ENCODE measurements at regions not wholly inside any gene's neighbourhood (a gene's known extent, or its start where the extent isn't known, plus 50 kb on each side); places are given as distances from the start of the nearest gene placed in this dataset.

DNA sequence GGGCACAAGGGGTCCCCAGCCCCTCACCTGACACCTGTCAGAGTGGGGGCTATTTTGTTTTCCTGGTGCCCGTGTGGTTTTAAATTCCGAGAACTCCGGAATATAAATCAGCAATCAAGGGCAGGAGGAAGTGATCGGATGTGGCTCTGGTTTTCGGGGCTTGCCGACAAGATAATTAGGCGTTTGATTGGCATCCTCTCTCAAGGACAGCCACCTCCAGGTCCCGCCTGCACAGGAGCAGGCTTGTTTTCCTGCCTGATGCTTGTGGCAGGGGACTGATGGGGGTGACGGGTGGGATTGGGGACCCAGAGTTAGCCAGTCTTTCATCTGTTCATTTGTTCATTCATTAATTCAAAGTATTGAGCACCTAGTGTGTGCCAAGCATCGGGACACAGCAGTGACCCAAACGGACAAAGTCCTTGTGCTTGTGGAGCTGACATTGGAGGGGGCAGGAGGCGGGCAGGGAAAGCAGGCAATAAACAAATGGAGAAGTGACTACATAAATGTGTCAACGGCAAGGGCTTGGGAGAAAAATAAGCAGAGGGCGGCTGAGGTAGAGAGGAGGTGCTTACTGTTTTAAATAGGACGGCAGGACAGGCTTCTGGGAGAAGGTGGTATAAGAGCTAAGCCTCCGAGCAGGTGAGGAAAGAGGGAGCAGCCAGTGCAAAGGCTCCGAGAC lies 166.5 kb downstream of the PHETA1 start:
- ATAC-seq = no peak
- TF ChIP-seq ZFP30 (CRISPR knock-in tag; IDR thresholded peaks at IDR 0.05) = no peak
- TF ChIP-seq, protein P1, sequence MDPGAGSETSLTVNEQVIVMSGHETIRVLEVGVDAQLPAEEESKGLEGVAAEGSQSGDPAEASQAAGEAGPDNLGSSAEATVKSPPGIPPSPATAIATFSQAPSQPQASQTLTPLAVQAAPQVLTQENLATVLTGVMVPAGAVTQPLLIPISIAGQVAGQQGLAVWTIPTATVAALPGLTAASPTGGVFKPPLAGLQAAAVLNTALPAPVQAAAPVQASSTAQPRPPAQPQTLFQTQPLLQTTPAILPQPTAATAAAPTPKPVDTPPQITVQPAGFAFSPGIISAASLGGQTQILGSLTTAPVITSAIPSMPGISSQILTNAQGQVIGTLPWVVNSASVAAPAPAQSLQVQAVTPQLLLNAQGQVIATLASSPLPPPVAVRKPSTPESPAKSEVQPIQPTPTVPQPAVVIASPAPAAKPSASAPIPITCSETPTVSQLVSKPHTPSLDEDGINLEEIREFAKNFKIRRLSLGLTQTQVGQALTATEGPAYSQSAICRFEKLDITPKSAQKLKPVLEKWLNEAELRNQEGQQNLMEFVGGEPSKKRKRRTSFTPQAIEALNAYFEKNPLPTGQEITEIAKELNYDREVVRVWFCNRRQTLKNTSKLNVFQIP (CRISPR knock-in tag; IDR thresholded peaks at IDR 0.05; ENCODE audit: borderline replicate concordance, low read depth) = no peak

DNA sequence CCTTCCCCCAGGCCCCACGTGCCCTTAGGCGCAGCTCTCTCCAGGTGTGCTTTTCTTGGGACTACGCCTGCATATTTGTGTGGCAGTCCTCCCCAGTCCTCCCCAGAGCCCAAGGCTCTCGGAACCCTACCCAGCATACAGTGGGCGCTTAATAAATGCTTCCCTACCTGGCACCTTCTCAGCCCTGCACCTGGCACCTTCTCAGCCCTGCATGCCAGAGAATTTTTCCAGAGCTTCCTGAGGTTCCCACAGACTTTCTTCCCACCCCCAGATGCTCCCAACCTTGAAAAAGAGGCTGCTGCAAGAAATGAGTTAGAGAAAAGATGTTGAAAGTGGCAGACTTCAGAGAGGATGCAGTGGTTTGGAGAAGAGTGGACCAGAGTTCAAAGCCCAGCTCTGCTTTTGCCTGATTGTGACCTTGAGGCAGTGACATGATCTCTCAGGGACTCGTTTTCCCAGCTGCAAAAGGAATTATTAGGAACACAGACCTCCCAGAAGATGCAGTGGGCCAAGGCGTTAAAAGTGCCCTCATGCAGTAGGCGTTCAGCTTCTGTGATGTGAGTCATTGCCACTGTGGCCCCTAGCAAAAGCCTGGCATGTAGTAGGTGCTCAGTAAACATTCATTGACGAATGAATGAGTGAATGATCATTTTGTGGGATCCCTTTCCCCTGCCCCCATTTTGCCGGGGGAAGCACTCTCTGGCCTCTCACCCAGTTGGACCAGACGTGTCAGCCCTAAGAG lies 167.2 kb downstream of the PHETA1 start:
- ATAC-seq = no peak

DNA sequence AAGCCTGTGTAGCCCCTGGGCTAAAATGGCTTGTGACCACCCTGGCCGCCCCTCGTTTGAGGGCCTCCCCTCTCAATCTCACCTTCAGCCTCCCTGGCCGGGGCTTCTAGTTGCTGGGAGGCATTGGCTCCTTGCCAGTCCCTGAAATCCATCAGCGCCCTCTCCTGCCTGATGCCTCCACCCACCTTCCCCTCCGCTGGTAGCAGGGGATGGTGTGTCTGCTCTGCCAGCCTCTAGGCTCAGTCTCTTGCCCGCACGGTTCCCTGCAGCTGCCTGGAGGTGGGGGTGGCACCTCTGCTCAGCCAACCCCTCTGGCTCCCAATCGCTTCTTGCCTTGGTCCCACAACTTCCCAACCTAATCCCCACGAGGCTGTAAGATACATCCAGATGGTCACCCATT lies 167.9 kb downstream of the PHETA1 start:
- ATAC-seq = peak; percentile 26; the same call in 1 of the 3 replicates
- no peak for TF ChIP-seq ZFP30 (CRISPR knock-in tag; IDR thresholded peaks at IDR 0.05)
- no peak for TF ChIP-seq TCF4 (CRISPR knock-in tag; IDR thresholded peaks at IDR 0.05; ENCODE audit: borderline replicate concordance)
- no peak for TF ChIP-seq BACH2 (CRISPR knock-in tag; IDR thresholded peaks at IDR 0.05; ENCODE audit: borderline replicate concordance)
- TF ChIP-seq, protein P2, sequence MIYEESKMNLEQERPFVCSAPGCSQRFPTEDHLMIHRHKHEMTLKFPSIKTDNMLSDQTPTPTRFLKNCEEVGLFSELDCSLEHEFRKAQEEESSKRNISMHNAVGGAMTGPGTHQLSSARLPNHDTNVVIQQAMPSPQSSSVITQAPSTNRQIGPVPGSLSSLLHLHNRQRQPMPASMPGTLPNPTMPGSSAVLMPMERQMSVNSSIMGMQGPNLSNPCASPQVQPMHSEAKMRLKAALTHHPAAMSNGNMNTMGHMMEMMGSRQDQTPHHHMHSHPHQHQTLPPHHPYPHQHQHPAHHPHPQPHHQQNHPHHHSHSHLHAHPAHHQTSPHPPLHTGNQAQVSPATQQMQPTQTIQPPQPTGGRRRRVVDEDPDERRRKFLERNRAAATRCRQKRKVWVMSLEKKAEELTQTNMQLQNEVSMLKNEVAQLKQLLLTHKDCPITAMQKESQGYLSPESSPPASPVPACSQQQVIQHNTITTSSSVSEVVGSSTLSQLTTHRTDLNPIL (CRISPR knock-in tag; IDR thresholded peaks at IDR 0.05; ENCODE audit: low read depth) = no peak
- TF ChIP-seq, protein P3, sequence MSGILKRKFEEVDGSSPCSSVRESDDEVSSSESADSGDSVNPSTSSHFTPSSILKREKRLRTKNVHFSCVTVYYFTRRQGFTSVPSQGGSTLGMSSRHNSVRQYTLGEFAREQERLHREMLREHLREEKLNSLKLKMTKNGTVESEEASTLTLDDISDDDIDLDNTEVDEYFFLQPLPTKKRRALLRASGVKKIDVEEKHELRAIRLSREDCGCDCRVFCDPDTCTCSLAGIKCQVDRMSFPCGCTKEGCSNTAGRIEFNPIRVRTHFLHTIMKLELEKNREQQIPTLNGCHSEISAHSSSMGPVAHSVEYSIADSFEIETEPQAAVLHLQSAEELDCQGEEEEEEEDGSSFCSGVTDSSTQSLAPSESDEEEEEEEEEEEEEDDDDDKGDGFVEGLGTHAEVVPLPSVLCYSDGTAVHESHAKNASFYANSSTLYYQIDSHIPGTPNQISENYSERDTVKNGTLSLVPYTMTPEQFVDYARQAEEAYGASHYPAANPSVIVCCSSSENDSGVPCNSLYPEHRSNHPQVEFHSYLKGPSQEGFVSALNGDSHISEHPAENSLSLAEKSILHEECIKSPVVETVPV (CRISPR knock-in tag; IDR thresholded peaks at IDR 0.05) = no peak
- TF ChIP-seq TOX (CRISPR knock-in tag; IDR thresholded peaks at IDR 0.05; ENCODE audit: borderline replicate concordance) = no peak
- no peak for TF ChIP-seq GLIS3 (CRISPR knock-in tag; IDR thresholded peaks at IDR 0.05)
- no peak for TF ChIP-seq RARB (CRISPR knock-in tag; IDR thresholded peaks at IDR 0.05)
- no peak for TF ChIP-seq CSDC2 (CRISPR knock-in tag; IDR thresholded peaks at IDR 0.05)

More for the DNA sequence above, 167.2 kb downstream of the PHETA1 start:
- TF ChIP-seq PPARA (CRISPR knock-in tag; IDR thresholded peaks at IDR 0.05; ENCODE audit: borderline replicate concordance) (no peak), OSR1 (CRISPR knock-in tag; IDR thresholded peaks at IDR 0.05) (no peak), ZFP30 (CRISPR knock-in tag; IDR thresholded peaks at IDR 0.05) (no peak), ISL1 (CRISPR knock-in tag; IDR thresholded peaks at IDR 0.05) (no peak), ZFP3 (CRISPR knock-in tag; IDR thresholded peaks at IDR 0.05) (no peak), ZNF8 (CRISPR knock-in tag; IDR thresholded peaks at IDR 0.05) (no peak), RARB (CRISPR knock-in tag; IDR thresholded peaks at IDR 0.05) (no peak), ZC3H10 (CRISPR knock-in tag; IDR thresholded peaks at IDR 0.05) (no peak), ESRRG (CRISPR knock-in tag; IDR thresholded peaks at IDR 0.05) (no peak), SNAI2 (CRISPR knock-in tag; IDR thresholded peaks at IDR 0.05) (no peak), ARNTL (CRISPR knock-in tag; IDR thresholded peaks at IDR 0.05; ENCODE audit: borderline replicate concordance, low read depth) (no peak)
- TF ChIP-seq, protein P3 (CRISPR knock-in tag; IDR thresholded peaks at IDR 0.05) = no peak

DNA sequence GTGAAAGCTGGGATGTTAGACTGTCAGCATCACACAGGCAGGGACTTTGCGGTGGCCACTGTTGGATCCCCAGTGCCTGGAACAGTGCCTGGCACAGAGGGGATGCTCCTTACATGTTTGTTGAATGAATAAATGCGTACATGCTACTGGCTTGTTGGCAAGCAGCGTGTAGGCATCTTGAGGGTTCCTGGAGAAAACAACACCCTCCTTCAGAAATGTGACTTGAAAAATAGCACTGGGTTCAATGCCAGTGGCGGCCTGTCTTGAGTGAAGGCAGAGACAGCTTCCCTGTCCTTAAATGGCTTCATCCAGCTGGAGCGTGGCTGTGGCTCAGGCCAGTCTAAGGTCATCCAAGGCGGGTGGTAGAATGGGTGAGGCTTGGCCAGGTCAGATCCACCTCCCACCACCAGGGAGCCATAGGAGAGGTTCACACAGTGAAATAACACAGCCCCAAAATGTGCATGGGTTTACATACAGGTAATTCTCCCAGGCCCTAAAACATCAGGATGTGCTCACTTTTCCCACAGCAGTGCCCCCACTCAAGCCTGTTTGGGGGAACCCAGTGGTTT lies 171.4 kb downstream of the PHETA1 start:
- no peak for ATAC-seq
- TF ChIP-seq ARNTL (CRISPR knock-in tag; IDR thresholded peaks at IDR 0.05; ENCODE audit: borderline replicate concordance, low read depth) (no peak), ZFP30 (CRISPR knock-in tag; IDR thresholded peaks at IDR 0.05) (no peak), CSDC2 (CRISPR knock-in tag; IDR thresholded peaks at IDR 0.05) (no peak), BACH2 (CRISPR knock-in tag; IDR thresholded peaks at IDR 0.05; ENCODE audit: borderline replicate concordance) (no peak), OSR1 (CRISPR knock-in tag; IDR thresholded peaks at IDR 0.05) (no peak), SNAI2 (CRISPR knock-in tag; IDR thresholded peaks at IDR 0.05) (no peak)
- TF ChIP-seq, protein P4, sequence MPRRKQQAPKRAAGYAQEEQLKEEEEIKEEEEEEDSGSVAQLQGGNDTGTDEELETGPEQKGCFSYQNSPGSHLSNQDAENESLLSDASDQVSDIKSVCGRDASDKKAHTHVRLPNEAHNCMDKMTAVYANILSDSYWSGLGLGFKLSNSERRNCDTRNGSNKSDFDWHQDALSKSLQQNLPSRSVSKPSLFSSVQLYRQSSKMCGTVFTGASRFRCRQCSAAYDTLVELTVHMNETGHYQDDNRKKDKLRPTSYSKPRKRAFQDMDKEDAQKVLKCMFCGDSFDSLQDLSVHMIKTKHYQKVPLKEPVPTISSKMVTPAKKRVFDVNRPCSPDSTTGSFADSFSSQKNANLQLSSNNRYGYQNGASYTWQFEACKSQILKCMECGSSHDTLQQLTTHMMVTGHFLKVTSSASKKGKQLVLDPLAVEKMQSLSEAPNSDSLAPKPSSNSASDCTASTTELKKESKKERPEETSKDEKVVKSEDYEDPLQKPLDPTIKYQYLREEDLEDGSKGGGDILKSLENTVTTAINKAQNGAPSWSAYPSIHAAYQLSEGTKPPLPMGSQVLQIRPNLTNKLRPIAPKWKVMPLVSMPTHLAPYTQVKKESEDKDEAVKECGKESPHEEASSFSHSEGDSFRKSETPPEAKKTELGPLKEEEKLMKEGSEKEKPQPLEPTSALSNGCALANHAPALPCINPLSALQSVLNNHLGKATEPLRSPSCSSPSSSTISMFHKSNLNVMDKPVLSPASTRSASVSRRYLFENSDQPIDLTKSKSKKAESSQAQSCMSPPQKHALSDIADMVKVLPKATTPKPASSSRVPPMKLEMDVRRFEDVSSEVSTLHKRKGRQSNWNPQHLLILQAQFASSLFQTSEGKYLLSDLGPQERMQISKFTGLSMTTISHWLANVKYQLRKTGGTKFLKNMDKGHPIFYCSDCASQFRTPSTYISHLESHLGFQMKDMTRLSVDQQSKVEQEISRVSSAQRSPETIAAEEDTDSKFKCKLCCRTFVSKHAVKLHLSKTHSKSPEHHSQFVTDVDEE (CRISPR knock-in tag; IDR thresholded peaks at IDR 0.05) = no peak
- TF ChIP-seq, protein P2 (CRISPR knock-in tag; IDR thresholded peaks at IDR 0.05; ENCODE audit: low read depth) = no peak
- TF ChIP-seq, protein P5, sequence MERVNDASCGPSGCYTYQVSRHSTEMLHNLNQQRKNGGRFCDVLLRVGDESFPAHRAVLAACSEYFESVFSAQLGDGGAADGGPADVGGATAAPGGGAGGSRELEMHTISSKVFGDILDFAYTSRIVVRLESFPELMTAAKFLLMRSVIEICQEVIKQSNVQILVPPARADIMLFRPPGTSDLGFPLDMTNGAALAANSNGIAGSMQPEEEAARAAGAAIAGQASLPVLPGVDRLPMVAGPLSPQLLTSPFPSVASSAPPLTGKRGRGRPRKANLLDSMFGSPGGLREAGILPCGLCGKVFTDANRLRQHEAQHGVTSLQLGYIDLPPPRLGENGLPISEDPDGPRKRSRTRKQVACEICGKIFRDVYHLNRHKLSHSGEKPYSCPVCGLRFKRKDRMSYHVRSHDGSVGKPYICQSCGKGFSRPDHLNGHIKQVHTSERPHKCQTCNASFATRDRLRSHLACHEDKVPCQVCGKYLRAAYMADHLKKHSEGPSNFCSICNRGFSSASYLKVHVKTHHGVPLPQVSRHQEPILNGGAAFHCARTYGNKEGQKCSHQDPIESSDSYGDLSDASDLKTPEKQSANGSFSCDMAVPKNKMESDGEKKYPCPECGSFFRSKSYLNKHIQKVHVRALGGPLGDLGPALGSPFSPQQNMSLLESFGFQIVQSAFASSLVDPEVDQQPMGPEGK (CRISPR knock-in tag; IDR thresholded peaks at IDR 0.05; ENCODE audit: borderline replicate concordance) = no peak
